ENCODE measurements at regions not wholly inside any gene's neighbourhood (a gene's known extent, or its start where the extent isn't known, plus 50 kb on each side); places are given as distances from the start of the nearest gene placed in this dataset.

- no peak for TF ChIP-seq POLR2A (IDR thresholded peaks at IDR 0.05)
- TF ChIP-seq, protein P1, sequence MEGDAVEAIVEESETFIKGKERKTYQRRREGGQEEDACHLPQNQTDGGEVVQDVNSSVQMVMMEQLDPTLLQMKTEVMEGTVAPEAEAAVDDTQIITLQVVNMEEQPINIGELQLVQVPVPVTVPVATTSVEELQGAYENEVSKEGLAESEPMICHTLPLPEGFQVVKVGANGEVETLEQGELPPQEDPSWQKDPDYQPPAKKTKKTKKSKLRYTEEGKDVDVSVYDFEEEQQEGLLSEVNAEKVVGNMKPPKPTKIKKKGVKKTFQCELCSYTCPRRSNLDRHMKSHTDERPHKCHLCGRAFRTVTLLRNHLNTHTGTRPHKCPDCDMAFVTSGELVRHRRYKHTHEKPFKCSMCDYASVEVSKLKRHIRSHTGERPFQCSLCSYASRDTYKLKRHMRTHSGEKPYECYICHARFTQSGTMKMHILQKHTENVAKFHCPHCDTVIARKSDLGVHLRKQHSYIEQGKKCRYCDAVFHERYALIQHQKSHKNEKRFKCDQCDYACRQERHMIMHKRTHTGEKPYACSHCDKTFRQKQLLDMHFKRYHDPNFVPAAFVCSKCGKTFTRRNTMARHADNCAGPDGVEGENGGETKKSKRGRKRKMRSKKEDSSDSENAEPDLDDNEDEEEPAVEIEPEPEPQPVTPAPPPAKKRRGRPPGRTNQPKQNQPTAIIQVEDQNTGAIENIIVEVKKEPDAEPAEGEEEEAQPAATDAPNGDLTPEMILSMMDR (IDR thresholded peaks at IDR 0.05) = no peak
- 60 to 82% (median 68%) methylated on average over 2 of the region's 2 CpGs for WGBS, 4 donors
These were observed 403.2 kb upstream of the CADM2 start for GRCh38 chr3:84555629-84556028.

DNA sequence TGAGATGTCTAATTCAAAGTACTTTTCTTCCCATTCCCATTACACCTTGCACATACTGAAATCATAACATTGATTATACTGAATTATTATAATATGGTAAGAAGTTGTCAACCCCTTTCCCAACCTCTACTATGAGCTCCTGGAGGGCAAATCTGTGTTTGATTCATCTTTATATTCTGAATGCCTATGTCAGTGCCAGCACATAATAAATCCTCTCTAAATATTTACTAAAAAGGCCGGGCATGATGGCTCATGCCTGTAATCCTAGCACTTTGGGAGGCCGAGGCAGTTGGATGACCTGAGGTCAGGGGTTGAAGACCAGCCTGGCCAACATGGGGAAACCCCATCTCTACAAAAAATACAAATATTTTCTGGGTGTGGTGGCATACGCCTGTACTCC lies 392.5 kb upstream of the CADM2 start:
- H3K27me3 ChIP-seq = no peaks in the 10 kb centered on the region

More at GRCh38 chr3:84555629-84556028, 403.2 kb upstream of the CADM2 start:
- intact Hi-C loops (cut with DNase I) = no loop called here
- Histone ChIP-seq H3K9me3 (no peaks in the 10 kb centered on the region), H3K27ac (no peak overlapping the region), H3K4me3 (no peak overlapping the region), H3K4me1 (no peaks in the 10 kb centered on the region), H3K27me3 (no peaks in the 10 kb centered on the region), H3K36me3 (no peaks in the 10 kb centered on the region)
- DNase-seq (no peak), ATAC-seq (no peak)

DNA sequence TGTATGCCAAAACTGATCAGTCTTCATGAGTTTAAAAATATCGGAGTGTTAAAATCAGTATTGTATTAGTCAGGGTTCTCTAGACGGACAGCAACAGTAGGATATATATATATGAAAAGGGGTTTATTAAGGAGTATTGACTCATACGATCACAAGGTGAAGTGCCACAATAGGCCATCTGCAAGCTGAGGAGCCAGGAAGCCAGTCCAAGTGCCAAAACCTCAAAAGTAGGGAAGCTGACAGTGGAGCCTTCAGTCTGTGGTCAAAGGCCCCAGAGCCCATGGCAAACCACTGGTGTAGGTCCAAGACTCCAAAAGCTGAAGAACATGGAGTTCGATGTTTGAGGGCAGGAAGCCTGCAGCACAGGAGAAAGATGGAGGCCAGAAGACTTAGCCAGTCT lies 391.0 kb upstream of the CADM2 start:
- WGBS, 4 donors = 87 to 88% (median 88%) methylated on average over 4 of the region's 4 CpGs
- Histone ChIP-seq H3K27ac (no peak overlapping the region), H3K9me3 (peaks cover 0 to 4% (median 0%) of the 10 kb centered on the region in 12 donors), H3K4me1 (no peaks in the 10 kb centered on the region), H3K4me3 (no peak overlapping the region), H3K36me3 (no peaks in the 10 kb centered on the region), H3K27me3 (no peaks in the 10 kb centered on the region)
- TF ChIP-seq, protein P1 (IDR thresholded peaks at IDR 0.05) = no peak
- no peak for TF ChIP-seq POLR2A (IDR thresholded peaks at IDR 0.05)
- DNase-seq = no peak
- ATAC-seq = no peak
- intact Hi-C loops (cut with DNase I) = no loop called here

More for the DNA sequence above, 392.5 kb upstream of the CADM2 start:
- ATAC-seq (no peak), DNase-seq (no peak)
- Histone ChIP-seq H3K4me3 (no peak overlapping the region), H3K27ac (no peak overlapping the region), H3K4me1 (no peaks in the 10 kb centered on the region), H3K36me3 (no peaks in the 10 kb centered on the region), H3K9me3 (peaks cover 0 to 4% (median 0%) of the 10 kb centered on the region in 12 donors)
- TF ChIP-seq, protein P1 (IDR thresholded peaks at IDR 0.05) = no peak
- no peak for TF ChIP-seq POLR2A (IDR thresholded peaks at IDR 0.05)
- intact Hi-C loops (cut with DNase I) = no loop called here
- 74 to 81% (median 76%) methylated on average over 3 of the region's 3 CpGs for WGBS, 4 donors

DNA sequence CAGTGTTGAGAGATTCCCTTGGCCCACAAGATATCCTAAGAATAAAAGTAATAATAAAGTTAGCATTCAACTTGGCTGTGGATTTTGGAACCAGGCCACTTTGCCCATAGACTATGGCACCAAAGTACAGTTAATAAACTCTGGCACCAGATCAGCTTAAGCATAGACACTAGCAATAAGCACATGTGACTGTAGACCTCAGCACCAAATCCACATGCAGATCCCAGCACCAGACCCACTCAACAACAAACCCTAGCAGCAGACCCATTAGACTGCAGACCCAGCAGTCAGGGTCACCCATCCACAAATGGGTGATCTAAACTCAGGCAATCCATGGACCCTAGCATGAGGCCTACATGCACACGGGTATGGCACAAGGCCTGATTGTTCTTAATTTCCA lies 384.8 kb upstream of the CADM2 start:
- intact Hi-C loops (cut with DNase I) = no loop called here
- Histone ChIP-seq H3K9me3 (peaks cover 0 to 29% (median 6%) of the 10 kb centered on the region in 12 donors), H3K4me3 (no peak overlapping the region), H3K4me1 (no peaks in the 10 kb centered on the region), H3K36me3 (no peaks in the 10 kb centered on the region), H3K27me3 (no peaks in the 10 kb centered on the region), H3K27ac (no peak overlapping the region)
- TF ChIP-seq, protein P1 (IDR thresholded peaks at IDR 0.05) = no peak
- TF ChIP-seq POLR2A (IDR thresholded peaks at IDR 0.05) = no peak
- WGBS, 4 donors = 73 to 87% (median 77%) methylated on average over 1 of the region's 1 CpG
- DNase-seq (no peak), ATAC-seq (no peak)
